Hippocampal formation (tissue), 2 donors: ENCODE measurements at regions not wholly inside any gene's neighbourhood (a gene's known extent, or its start where the extent isn't known, plus 50 kb on each side); places are given as distances from the start of the nearest gene placed in this dataset.
A peak's percentile ranks its signal among the peaks of the same experiment; 100 is the strongest.

Experiments
- DNase-seq, 2 donors: peaks; one replicate each; lab custom pipeline; 2025; lab: John Stamatoyannopoulos, UW

DNA sequence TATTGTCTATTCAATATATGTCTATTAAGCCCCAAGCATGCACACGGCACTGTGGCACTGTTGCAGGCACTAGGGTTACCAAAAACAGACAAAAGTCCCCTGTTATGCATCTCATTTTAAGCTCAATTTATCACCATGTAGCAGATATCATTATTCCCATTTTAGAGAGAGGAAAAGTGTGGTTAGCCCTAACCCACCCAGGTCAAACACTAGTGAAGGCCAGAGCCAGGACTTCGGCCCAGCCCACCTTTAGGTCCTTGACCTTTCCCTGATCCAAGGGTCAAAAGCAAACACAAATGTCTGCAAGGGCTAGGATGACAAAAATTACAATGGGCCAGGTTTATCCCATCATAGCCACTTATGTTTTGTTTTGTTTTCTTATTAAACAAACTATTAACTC lies 130.3 kb upstream of the NUDT7 start:
- DNase-seq: no peak

- no peak for DNase-seq
Observed at GRCh38 chr16:77594057-77594456, 128.3 kb upstream of the NUDT7 start.

DNA sequence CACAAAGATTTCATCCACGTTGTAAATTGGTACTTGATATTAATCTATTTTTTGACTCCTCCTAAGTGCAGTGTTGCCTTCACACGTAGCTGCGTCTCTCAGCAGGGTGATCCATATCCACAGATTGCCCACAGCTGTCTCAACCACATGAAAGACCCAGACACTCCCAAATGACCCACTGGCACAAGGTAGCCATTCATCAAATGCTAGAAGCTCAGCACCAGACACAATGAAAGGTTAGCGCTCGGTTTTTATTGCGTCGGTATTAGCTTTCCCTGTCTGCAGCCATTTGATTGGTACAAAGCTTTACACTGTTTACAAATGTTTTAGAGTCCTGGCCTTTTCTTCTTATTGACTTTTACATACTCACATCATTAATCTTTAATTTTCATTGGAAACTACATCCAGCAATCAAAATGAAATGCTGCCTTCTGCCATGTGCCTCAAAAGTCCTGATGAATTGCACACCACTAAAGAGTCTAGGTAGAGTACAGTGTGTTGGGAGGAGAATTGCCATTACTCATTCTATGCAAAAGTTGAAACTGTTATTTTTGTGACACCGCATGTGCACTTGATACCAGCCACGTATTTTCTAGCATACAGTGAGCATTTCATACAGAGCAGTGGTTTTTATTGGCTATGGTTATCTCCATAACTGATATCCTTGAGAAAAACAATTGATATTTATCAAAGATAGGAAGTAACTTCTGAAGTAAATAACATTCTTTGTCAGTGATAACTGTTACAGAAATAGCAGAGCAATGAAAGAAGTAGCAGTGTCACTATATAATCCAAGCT lies 127.3 kb upstream of the NUDT7 start:
- DNase-seq: no peak

DNA sequence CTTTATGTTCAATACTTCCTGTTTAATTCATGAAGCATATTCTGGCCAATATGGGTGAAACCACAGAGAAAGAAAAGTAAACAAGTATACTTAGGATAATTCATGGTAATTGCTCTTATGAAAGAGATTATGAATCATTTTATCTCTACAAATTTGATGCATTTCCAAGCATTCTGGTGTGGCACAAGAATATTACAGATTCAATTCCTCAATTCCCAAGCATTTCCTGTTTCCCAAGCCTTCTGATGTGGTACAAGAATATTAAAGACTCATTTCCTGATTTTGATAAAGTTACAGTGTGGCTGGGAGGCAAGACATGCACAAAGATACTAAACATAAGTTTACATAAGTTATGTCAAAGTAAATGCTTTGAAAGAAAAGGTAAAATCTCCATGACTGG lies 126.1 kb upstream of the NUDT7 start:
- no peak for DNase-seq

DNA sequence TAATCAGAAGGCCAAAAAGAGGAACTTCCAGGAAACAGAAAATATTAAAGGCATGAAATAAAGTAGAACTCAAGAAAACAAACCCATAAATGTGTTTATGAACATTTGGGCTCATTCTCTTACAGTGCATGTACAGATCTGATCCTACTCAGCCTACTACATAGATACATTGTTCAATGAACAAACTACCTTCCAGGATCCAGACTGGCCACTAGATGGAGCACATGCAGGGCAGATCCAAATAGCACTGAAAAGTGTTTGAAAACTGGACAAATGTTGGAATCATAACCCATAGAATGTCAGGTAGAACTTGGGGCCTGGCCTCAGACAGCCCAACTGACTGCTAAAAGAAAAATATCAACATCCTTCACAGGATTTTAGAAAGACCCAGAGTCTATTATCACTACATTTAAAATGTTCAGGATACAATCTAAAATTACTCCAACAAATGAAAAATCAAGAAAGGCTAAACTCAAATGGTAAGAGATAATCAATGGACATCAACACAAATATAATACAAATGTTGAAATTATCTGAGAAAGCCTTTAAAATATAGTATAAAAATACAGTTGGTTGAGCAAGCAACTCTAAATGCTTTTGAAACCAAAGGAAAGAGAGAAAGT lies 122.4 kb upstream of the NUDT7 start:
- no peak for DNase-seq

DNA sequence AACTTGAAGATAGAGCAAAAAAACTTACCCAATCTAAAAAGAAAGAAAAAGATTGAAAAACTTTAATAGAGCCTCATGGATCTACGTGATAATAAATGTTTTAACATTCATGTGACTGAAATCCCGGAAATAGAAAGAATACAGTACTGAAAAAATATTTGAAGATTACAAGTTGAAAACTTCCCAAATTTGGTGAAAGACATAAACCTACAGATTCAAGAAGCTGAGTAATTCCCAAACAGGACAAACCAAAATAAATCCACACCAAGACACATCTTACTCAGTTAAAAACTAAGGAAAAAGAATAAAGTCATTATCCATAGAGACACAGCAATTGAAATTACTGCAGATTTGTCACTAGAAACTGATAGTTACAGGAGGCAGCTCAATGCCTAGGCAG lies 121.8 kb upstream of the NUDT7 start:
- DNase-seq: no peak

GRCh38 chr16:77603656-77604055 lies 118.7 kb upstream of the NUDT7 start:
- DNase-seq: no peak

DNA sequence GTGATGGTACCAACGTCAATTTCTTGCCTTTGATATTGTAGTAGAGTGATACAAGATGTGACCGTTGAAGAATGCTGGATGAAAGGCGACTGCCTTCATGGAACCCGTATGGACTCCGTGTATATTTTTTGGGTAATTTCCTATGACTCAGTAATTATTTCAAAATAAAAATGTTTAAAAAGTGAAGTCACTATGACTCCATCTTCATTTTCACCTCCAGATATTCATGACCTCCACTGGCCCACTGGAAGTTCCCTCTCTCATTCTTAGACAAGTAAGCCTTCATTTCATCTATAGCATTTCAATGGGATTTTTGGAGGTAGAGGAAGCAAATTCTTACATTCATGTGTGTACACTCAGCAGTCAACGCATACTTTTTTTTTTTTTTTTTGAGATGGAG lies 111.8 kb upstream of the NUDT7 start:
- DNase-seq: no peak

DNA sequence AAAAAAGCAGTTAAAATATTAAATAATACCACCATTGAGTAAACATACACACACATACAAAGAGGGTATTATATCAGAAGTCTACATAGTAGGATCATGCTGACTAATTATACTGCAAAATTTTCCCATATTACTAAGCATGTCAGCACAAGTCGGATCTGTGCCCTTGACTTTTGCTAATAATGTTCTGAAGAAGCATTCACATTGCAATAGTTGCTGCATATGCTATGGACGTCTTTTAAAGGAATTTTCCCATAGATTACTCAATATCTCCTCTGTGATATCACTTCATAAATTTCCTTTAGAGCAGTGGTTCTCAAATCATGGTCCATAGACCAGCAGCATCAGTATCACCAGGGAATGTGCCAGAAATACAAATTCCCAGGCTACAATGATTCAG lies 110.9 kb upstream of the NUDT7 start:
- DNase-seq: no peak

GRCh38 chr16:77612596-77612995 lies 109.7 kb upstream of the NUDT7 start:
- no peak for DNase-seq

DNA sequence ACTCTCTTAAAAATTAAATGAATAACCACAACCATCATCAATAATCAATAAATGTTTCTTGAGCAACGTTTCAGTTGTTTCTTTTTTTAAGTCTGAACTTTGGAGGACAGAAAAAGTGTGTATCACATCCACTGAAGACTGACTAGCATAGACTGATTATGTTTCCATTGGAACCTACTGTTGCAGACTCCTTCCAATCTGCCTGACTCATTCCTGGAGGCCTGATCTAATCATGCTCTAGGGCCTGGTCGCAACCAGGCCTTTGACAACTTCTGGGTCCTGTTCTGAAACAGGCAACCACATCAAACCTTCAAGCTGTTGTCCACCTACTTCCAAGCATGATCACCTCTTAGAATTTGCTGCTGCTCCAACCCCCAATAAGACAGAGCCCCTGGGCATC lies 109.2 kb upstream of the NUDT7 start:
- no peak for DNase-seq

- DNase-seq: no peak
Observed at GRCh38 chr16:77617553-77617952, 104.8 kb upstream of the NUDT7 start.

- no peak for DNase-seq
Observed at GRCh38 chr16:77617996-77618395, 104.3 kb upstream of the NUDT7 start.

DNA sequence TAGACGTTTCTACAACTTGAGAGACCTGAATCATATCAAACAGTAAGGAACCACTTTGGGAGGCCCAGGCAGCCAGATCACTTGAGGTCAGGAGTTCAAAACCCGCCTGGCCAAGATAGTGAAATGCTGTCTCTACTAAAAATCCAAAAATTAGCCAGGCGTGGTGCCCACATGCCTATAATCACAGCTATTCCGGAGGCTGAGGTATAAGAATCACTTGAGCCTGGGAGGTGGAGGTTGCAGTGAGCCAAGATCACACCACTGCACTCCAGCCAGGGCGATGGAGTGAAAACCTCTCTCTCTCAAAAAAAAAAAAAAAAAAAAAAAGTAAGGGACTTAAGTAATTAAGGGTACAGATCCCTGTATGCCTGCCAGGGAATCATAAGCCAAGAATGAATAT lies 103.4 kb upstream of the NUDT7 start:
- DNase-seq: no peak

- no peak for DNase-seq
Observed at GRCh38 chr16:77624085-77624484, 98.2 kb upstream of the NUDT7 start.

DNA sequence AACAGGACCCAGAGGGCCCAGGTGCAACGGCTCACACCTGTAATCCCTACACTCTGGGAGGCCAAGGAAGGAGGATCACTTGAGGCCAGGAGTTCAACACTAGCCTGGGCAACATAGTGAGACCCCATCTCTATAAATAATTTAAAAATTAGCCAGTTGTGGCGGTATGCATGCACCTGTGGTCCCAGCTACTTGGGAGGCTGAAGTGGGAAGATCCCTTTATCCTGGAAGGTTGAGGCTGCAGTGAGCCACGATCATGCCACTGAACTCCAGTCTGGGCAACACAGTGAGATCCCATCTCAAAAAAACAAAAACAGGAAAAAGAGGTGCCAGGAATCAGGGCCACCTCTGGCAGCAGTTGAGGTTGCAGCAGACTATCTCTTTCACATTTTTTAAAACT lies 85.7 kb upstream of the NUDT7 start:
- DNase-seq: no peak

DNA sequence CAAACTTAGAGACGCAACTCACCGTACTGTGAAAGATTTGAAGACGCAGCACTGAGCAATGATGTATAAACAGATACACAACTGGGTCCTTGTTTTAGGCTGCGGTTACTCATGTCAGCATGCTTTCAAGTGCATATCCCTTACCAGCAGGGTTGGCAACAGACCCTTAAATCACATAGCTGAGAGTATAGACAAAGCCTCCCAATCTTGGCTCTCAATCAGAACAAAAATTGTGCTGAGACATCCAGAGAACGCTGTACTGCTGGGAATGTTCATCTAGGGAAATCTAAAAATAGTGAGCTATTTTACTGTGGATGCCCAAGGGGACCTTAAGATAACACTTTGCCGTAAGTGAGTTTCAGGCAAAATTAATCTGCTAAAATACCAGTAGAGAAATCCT lies 84.4 kb upstream of the NUDT7 start:
- no peak for DNase-seq

DNA sequence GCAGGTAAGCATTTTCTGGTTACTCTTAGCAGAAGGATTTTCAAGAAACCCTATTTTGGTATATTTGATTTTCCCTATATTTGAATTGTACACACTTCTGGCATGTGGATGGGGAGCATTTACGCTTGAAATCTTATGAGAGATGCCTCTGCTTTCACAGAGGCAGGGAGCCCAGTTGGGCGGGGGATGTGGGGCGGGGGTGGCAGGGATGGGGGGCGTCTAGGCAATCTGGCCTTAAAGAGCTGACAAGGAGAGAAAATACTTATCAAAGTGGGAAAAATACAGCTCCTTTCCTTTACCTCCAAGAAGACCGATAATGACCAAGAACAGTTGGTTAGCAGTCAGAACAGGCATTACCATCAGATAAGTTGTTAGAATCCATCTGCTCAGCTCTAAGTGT lies 79.1 kb upstream of the NUDT7 start:
- no peak for DNase-seq

DNA sequence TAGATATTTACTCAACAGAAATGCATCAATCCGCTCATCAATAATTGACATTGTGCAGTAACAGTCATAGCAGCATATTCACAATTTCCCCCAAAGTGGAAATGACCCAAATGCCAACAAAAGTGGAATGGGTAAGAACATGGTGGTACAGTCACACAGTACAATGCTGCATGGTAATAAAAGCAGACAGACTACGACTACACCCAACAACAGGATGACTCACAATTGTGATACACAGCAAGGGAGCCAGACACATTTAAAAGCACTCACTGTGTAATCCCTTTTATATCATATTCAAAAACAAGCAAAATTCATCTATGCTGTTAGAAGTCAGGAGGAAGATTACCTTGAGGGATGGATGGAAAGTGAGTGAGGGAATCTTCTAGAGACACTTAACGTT lies 76.5 kb upstream of the NUDT7 start:
- DNase-seq: no peak

- no peak for DNase-seq
Observed at GRCh38 chr16:77647726-77648125, 74.6 kb upstream of the NUDT7 start.

DNA sequence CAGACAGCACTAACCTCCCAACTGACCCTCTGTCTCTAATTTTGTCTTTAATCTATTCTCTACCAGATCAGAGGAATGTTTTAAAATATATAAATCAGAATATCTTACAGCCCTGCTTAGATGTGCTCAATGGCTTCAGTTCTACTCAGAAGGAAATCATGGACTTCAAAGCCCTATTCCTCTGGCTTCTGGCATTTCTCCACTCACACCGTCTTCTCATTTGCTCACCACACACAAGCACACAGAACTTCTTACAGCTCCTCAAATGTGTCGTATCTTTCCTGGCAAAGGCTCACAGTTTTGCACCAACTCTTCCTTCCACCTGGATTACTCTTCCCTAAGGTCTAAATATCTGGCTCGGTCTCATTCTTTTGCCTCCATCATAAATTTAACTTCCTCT lies 71.6 kb upstream of the NUDT7 start:
- no peak for DNase-seq

- DNase-seq: no peak
Observed at GRCh38 chr16:77652399-77652798, 69.9 kb upstream of the NUDT7 start.

DNA sequence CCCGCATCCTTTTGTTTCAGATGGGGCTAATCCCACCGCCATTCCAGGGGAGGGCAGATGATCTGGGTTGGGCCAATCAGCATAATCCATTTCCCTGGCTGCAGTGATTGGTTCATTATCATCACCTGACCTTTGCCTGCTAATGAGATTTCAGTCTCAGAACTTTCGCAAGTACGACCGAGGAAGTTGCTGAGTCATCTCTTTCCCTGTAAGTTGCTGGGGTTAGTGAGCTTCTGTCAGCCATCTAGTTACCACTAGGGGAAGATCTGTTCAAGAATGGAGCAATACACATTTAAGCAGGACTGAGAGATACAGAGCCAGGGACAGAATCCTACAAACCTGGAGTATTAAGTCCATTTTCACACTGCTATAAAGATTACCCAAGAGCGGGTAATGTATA lies 65.3 kb upstream of the NUDT7 start:
- DNase-seq: no peak

- DNase-seq: peak in 1 of 2 donors; percentile 51
Observed at GRCh38 chr16:77660311-77660710, 62.0 kb upstream of the NUDT7 start.
